ENCODE measurements at regions not wholly inside any gene's neighbourhood (a gene's known extent, or its start where the extent isn't known, plus 50 kb on each side); places are given as distances from the start of the nearest gene placed in this dataset.

- Mint-ChIP-seq H3K4me1 (no peaks in the 10 kb centered on the region), H3K9me3 (peaks cover 0 to 4% (median 0%) of the 10 kb centered on the region in 8 donors), H3K36me3 (no peaks in the 10 kb centered on the region), H3K27me3 (peaks cover 12 to 20% of the 10 kb centered on the region in 2 donors), H3K4me3 (no peak overlapping the region), H3K27ac (no peak overlapping the region)
- Histone ChIP-seq H3K27ac (ENCODE audit: low read depth, low read length) (no peak overlapping the region), H3K4me3 (ENCODE audit: low read length in 2 of 2) (no peak overlapping the region), H3K4me1 (ENCODE audit: insufficient read depth, low read length) (no peaks in the 10 kb centered on the region), H3K9me3 (ENCODE audit: control insufficient read depth in 1 of 2, low read length in 2 of 2) (no peaks in the 10 kb centered on the region), H3K36me3 (ENCODE audit: insufficient read depth, low read length) (no peaks in the 10 kb centered on the region), H3K27me3 (ENCODE audit: insufficient read depth, low read length) (no peaks in the 10 kb centered on the region)
- no peak for DNase-seq
- intact Hi-C loops (cut with micrococcal nuclease) = no loop called here
- CTCF ChIA-PET (ENCODE audit: partially characterized antibody) = no interaction called here
- POLR2A ChIA-PET (ENCODE audit: partially characterized antibody) = no interaction called here
Observed at GRCh38 chr9:91494751-91495150, 71.1 kb upstream of the NFIL3 start.

GRCh38 chr9:91492237-91492636 lies 68.6 kb upstream of the NFIL3 start:
- Mint-ChIP-seq H3K27ac (no peak overlapping the region), H3K36me3 (no peaks in the 10 kb centered on the region), H3K4me3 (no peak overlapping the region), H3K27me3 (peaks cover 12 to 17% of the 10 kb centered on the region in 2 donors), H3K4me1 (no peaks in the 10 kb centered on the region), H3K9me3 (peaks cover 0 to 4% (median 0%) of the 10 kb centered on the region in 8 donors)
- Histone ChIP-seq H3K27ac (ENCODE audit: low read depth, low read length) (no peak overlapping the region), H3K4me3 (ENCODE audit: low read length in 2 of 2) (no peak overlapping the region), H3K9me3 (ENCODE audit: control insufficient read depth in 1 of 2, low read length in 2 of 2) (no peaks in the 10 kb centered on the region), H3K4me1 (ENCODE audit: insufficient read depth, low read length) (no peaks in the 10 kb centered on the region), H3K36me3 (ENCODE audit: insufficient read depth, low read length) (no peaks in the 10 kb centered on the region), H3K27me3 (ENCODE audit: insufficient read depth, low read length) (no peaks in the 10 kb centered on the region)
- DNase-seq = no peak
- intact Hi-C loops (cut with micrococcal nuclease) = no loop called here
- CTCF ChIA-PET (ENCODE audit: partially characterized antibody) = no interaction called here
- POLR2A ChIA-PET (ENCODE audit: partially characterized antibody) = no interaction called here

DNA sequence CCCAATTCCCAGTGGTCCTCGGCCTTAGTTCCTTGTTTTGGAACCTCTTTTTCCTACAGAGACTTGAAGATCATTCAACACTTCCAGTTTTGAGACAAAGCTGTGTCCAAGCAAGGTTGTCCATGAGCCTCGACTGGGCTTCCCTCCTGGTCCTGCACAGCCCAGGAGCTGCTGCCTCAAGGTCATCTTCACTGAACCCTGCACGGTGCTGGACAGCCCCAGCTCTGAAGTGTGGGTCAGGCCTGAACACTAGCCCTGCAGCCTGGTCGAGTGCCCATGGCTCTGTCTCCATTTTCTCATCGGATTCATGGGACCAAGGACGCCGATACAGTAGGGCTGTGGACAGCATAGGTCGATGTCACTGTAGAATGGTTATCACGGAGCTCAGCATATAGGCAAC lies 68.0 kb upstream of the NFIL3 start:
- Mint-ChIP-seq H3K4me3 (no peak overlapping the region), H3K36me3 (no peaks in the 10 kb centered on the region), H3K9me3 (peaks cover 0 to 4% (median 0%) of the 10 kb centered on the region in 8 donors), H3K27ac (no peak overlapping the region), H3K27me3 (peaks cover 14 to 17% of the 10 kb centered on the region in 2 donors), H3K4me1 (no peaks in the 10 kb centered on the region)
- intact Hi-C loops (cut with micrococcal nuclease) = no loop called here
- H3K36me3 ChIP-seq (ENCODE audit: insufficient read depth, low read length) = no peaks in the 10 kb centered on the region
- H3K9me3 ChIP-seq (ENCODE audit: control insufficient read depth in 1 of 2, low read length in 2 of 2) = no peaks in the 10 kb centered on the region
- ChIA-PET CTCF (ENCODE audit: partially characterized antibody) (no interaction called here), POLR2A (ENCODE audit: partially characterized antibody) (no interaction called here)
- H3K27ac ChIP-seq (ENCODE audit: low read depth, low read length) = no peak overlapping the region
- DNase-seq = no peak
- H3K4me3 ChIP-seq (ENCODE audit: low read length in 2 of 2) = no peak overlapping the region
- no peaks in the 10 kb centered on the region for H3K27me3 ChIP-seq (ENCODE audit: insufficient read depth, low read length)
- no peaks in the 10 kb centered on the region for H3K4me1 ChIP-seq (ENCODE audit: insufficient read depth, low read length)

- no peak overlapping the region for H3K4me3 ChIP-seq (ENCODE audit: low read length in 2 of 2)
- Mint-ChIP-seq H3K4me1 (no peaks in the 10 kb centered on the region), H3K9me3 (peaks cover 0 to 2% (median 0%) of the 10 kb centered on the region in 8 donors), H3K36me3 (no peaks in the 10 kb centered on the region), H3K27me3 (peaks cover 12 to 13% of the 10 kb centered on the region in 2 donors), H3K27ac (no peak overlapping the region), H3K4me3 (no peak overlapping the region)
- H3K4me1 ChIP-seq (ENCODE audit: insufficient read depth, low read length) = no peaks in the 10 kb centered on the region
- POLR2A ChIA-PET (ENCODE audit: partially characterized antibody) = no interaction called here
- CTCF ChIA-PET (ENCODE audit: partially characterized antibody) = no interaction called here
- H3K9me3 ChIP-seq (ENCODE audit: control insufficient read depth in 1 of 2, low read length in 2 of 2) = no peaks in the 10 kb centered on the region
- DNase-seq = no peak
- intact Hi-C loops (cut with micrococcal nuclease) = no loop called here
- no peak overlapping the region for H3K27ac ChIP-seq (ENCODE audit: low read depth, low read length)
- H3K36me3 ChIP-seq (ENCODE audit: insufficient read depth, low read length) = no peaks in the 10 kb centered on the region
- no peaks in the 10 kb centered on the region for H3K27me3 ChIP-seq (ENCODE audit: insufficient read depth, low read length)
Observed at GRCh38 chr9:91489361-91489899, 65.8 kb upstream of the NFIL3 start.

- CTCF ChIA-PET (ENCODE audit: partially characterized antibody) = no interaction called here
Observed at GRCh38 chr9:91488341-91488740, 64.7 kb upstream of the NFIL3 start.

GRCh38 chr9:91486699-91487497 lies 63.3 kb upstream of the NFIL3 start:
- ChIA-PET POLR2A (ENCODE audit: partially characterized antibody) (no interaction called here), CTCF (ENCODE audit: partially characterized antibody) (no interaction called here)
- Histone ChIP-seq H3K36me3 (ENCODE audit: insufficient read depth, low read length) (no peaks in the 10 kb centered on the region), H3K4me1 (ENCODE audit: insufficient read depth, low read length) (no peaks in the 10 kb centered on the region), H3K4me3 (ENCODE audit: low read length in 2 of 2) (no peak overlapping the region), H3K27ac (ENCODE audit: low read depth, low read length) (no peak overlapping the region), H3K9me3 (ENCODE audit: control insufficient read depth in 1 of 2, low read length in 2 of 2) (no peaks in the 10 kb centered on the region), H3K27me3 (ENCODE audit: insufficient read depth, low read length) (no peaks in the 10 kb centered on the region)
- no peak for DNase-seq
- Mint-ChIP-seq H3K27me3 (peaks cover 13 to 17% of the 10 kb centered on the region in 2 donors), H3K4me3 (no peak overlapping the region), H3K27ac (no peak overlapping the region), H3K4me1 (no peaks in the 10 kb centered on the region), H3K9me3 (no peaks in the 10 kb centered on the region), H3K36me3 (no peaks in the 10 kb centered on the region)
- intact Hi-C loops (cut with micrococcal nuclease) = no loop called here

More at GRCh38 chr9:91488341-91488740, 64.7 kb upstream of the NFIL3 start:
- Histone ChIP-seq H3K27me3 (ENCODE audit: insufficient read depth, low read length) (no peaks in the 10 kb centered on the region), H3K36me3 (ENCODE audit: insufficient read depth, low read length) (no peaks in the 10 kb centered on the region), H3K4me3 (ENCODE audit: low read length in 2 of 2) (no peak overlapping the region), H3K9me3 (ENCODE audit: control insufficient read depth in 1 of 2, low read length in 2 of 2) (no peaks in the 10 kb centered on the region), H3K27ac (ENCODE audit: low read depth, low read length) (no peak overlapping the region), H3K4me1 (ENCODE audit: insufficient read depth, low read length) (no peaks in the 10 kb centered on the region)
- Mint-ChIP-seq H3K27ac (no peak overlapping the region), H3K4me1 (no peaks in the 10 kb centered on the region), H3K4me3 (no peak overlapping the region), H3K36me3 (no peaks in the 10 kb centered on the region), H3K27me3 (peaks cover 14 to 16% of the 10 kb centered on the region in 2 donors), H3K9me3 (no peaks in the 10 kb centered on the region)
- DNase-seq = no peak
- intact Hi-C loops (cut with micrococcal nuclease) = no loop called here
- POLR2A ChIA-PET (ENCODE audit: partially characterized antibody) = no interaction called here

GRCh38 chr9:91485006-91485405 lies 61.4 kb upstream of the NFIL3 start:
- POLR2A ChIA-PET (ENCODE audit: partially characterized antibody) = no interaction called here
- Histone ChIP-seq H3K4me3 (ENCODE audit: low read length in 2 of 2) (no peak overlapping the region), H3K36me3 (ENCODE audit: insufficient read depth, low read length) (no peaks in the 10 kb centered on the region), H3K27me3 (ENCODE audit: insufficient read depth, low read length) (peaks cover 3% of the 10 kb centered on the region), H3K27ac (ENCODE audit: low read depth, low read length) (no peak overlapping the region), H3K4me1 (ENCODE audit: insufficient read depth, low read length) (no peaks in the 10 kb centered on the region), H3K9me3 (ENCODE audit: control insufficient read depth in 1 of 2, low read length in 2 of 2) (no peaks in the 10 kb centered on the region)
- Mint-ChIP-seq H3K27me3 (peaks cover 8 to 22% of the 10 kb centered on the region in 2 donors), H3K27ac (no peak overlapping the region), H3K36me3 (no peaks in the 10 kb centered on the region), H3K9me3 (no peaks in the 10 kb centered on the region), H3K4me1 (no peaks in the 10 kb centered on the region), H3K4me3 (no peak overlapping the region)
- intact Hi-C loops (cut with micrococcal nuclease) = no loop called here
- CTCF ChIA-PET (ENCODE audit: partially characterized antibody) = no interaction called here
- DNase-seq = no peak
